HepG2 (cell line): ENCODE measurements at regions not wholly inside any gene's neighbourhood (a gene's known extent, or its start where the extent isn't known, plus 50 kb on each side); places are given as distances from the start of the nearest gene placed in this dataset.

ENCODE experiments used
- ATAC-seq: fragments of 200-7000 bp; cut with Tn5 transposase; 3 replicates; pipeline ENCODE4 v1.9.1; 2020; ENCODE audit warnings: mild to moderate bottlenecking, moderate library complexity
- BruUV-seq: library from RNA; stranded (reverse); fragments of 400-500 nt; replicated peaks from 2 replicates; lab custom pipeline; 2021; lab: Mats Ljungman, UMichigan
- CTCF ChIA-PET: fragments of 300-600 bp; formaldehyde crosslinking; extraction: SDS; loops from one replicate; lab custom pipeline; 2021; ENCODE audit warnings: low total read pairs, inconsistent platforms, low intra/inter-chr PET ratio; lab: Yijun Ruan, JAX
- POLR2A ChIA-PET: fragments of 350-600 bp; sonication (Branson Sonifier 250); formaldehyde crosslinking; loops from one replicate; lab custom pipeline; 2020; ENCODE audit warnings: antibody characterized with exemption, inconsistent platforms; lab: Yijun Ruan, JAX
- DNase-seq: peaks from one replicate; pipeline ENCODE4 v3.0.0-alpha.2; 2015; ENCODE audit warnings: low spot score
- FAIRE-seq: peaks from 3 replicates; lab custom pipeline; 2011; peaks lifted over from hg19 to GRCh38; lab: Jason Lieb, UNC
- H2AFZ ChIP-seq: one replicate; pipeline ENCODE4 v1.6.1; 2011; ENCODE audit warnings: low read length, inconsistent platforms
- H3K27ac ChIP-seq: fragments of 300-600 bp; 3 replicates; pipeline ENCODE4 v1.8.0; 2011; ENCODE audit warnings: mixed run types, mild to moderate bottlenecking, mixed read lengths, low read length, inconsistent platforms; ENCODE audit not compliant: insufficient read depth; ENCODE audit errors: extremely low read length
- H3K27me3 ChIP-seq, 2 experiments: fragments of 200-600 bp in 1 of 2; 2 replicates in 1 of 2; 3 replicates in 1 of 2; pipeline versions ENCODE4 v1.6.0 to v1.8.0; 2011; ENCODE audit warnings: low read length in 2 of 2, mild to moderate bottlenecking in 2 of 2, moderate library complexity in 2 of 2, inconsistent platforms in 1 of 2; ENCODE audit not compliant: insufficient read depth in 2 of 2, control insufficient read depth in 1 of 2
- H3K36me3 ChIP-seq, 2 experiments: fragments of 200-600 bp in 1 of 2; replicated peaks in 1 of 2; 2 replicates in 1 of 2; 3 replicates in 1 of 2; pipeline versions ENCODE4 v1.5.1 to v1.8.0; 2011; ENCODE audit warnings: low read length in 2 of 2, inconsistent platforms in 1 of 2; ENCODE audit not compliant: insufficient read depth in 2 of 2, control insufficient read depth in 1 of 2
- H3K4me1 ChIP-seq: 2 replicates; pipeline ENCODE4 v1.5.1; 2012; ENCODE audit warnings: low read length, inconsistent platforms; ENCODE audit not compliant: insufficient read depth
- H3K4me2 ChIP-seq: 2 replicates; pipeline ENCODE4 v1.6.0; 2011; ENCODE audit warnings: low read depth, low read length, inconsistent platforms
- H3K4me3 ChIP-seq, 3 experiments: fragments of 200-600 bp in 1 of 3; sonication (generic), shearing (Covaris generic) in 1 of 3; replicated peaks in 1 of 3; 2 replicates each; pipeline ENCODE4 v1.5.1; 2011 to 2016; ENCODE audit warnings: low read length in 3 of 3, inconsistent platforms in 2 of 3, low read depth in 2 of 3, mild to moderate bottlenecking in 2 of 3, control low read depth in 1 of 3, mixed read lengths in 1 of 3; ENCODE audit not compliant: insufficient read depth in 1 of 3
- H3K79me2 ChIP-seq: one replicate; pipeline ENCODE4 v1.6.1; 2011; ENCODE audit warnings: low read length, inconsistent platforms; ENCODE audit not compliant: insufficient read depth
- H3K9ac ChIP-seq: 2 replicates; pipeline ENCODE4 v1.6.0; 2011; ENCODE audit warnings: mild to moderate bottlenecking, low read depth, low read length, inconsistent platforms; ENCODE audit not compliant: insufficient read depth
- H3K9me3 ChIP-seq: 2 replicates; pipeline ENCODE4 v1.5.1; 2012; ENCODE audit warnings: mild to moderate bottlenecking, low read length
- H4K20me1 ChIP-seq: 2 replicates; pipeline ENCODE4 v1.6.0; 2011; ENCODE audit warnings: inconsistent platforms, mild to moderate bottlenecking, low read length, moderate library complexity; ENCODE audit not compliant: insufficient read depth
- AFF4 ChIP-seq: sonication (generic); formaldehyde crosslinking; IDR thresholded peaks from 2 replicates; pipeline ENCODE4 v1.4.0; 2020; ENCODE audit warnings: missing genetic modification reagents
- ARNT2 ChIP-seq: sonication (generic); formaldehyde crosslinking; IDR thresholded peaks from 2 replicates; pipeline ENCODE4 v1.8.0; 2022; ENCODE audit warnings: mild to moderate bottlenecking, low read depth, missing genetic modification reagents, moderate library complexity
- CEBPB ChIP-seq: IDR thresholded peaks from 2 replicates; pipeline ENCODE4 v1.6.1; 2011; ENCODE audit warnings: low read depth, low read length, improper control_type of control experiment, borderline replicate concordance
- KDM6A ChIP-seq: IDR thresholded peaks from 2 replicates; pipeline ENCODE4 v1.6.1; 2016; ENCODE audit warnings: low read depth
- MLX ChIP-seq: IDR thresholded peaks from 2 replicates; pipeline ENCODE4 v1.6.1; 2016
- MTF1 ChIP-seq: sonication (generic); formaldehyde crosslinking; IDR thresholded peaks from 2 replicates; pipeline ENCODE4 v1.5.0; 2020; ENCODE audit warnings: missing genetic modification reagents
- MYNN ChIP-seq: sonication (generic); formaldehyde crosslinking; IDR thresholded peaks from 2 replicates; pipeline ENCODE4 v1.4.0; 2020; ENCODE audit warnings: mild to moderate bottlenecking, low read depth, missing genetic modification reagents
- NONO ChIP-seq, 2 experiments: fragments of 450-650 bp in 1 of 2; sonication (generic) in 1 of 2; formaldehyde crosslinking in 1 of 2; IDR thresholded peaks in 1 of 2; conservative IDR thresholded peaks in 1 of 2; 2 replicates each; pipeline versions ENCODE4 v1.6.1 to v1.8.0; 2017 to 2022; ENCODE audit warnings: mild to moderate bottlenecking in 1 of 2, missing genetic modification reagents in 1 of 2, moderate library complexity in 1 of 2
- SYNCRIP ChIP-seq: fragments of 200-400 bp; formaldehyde crosslinking; IDR thresholded peaks from 2 replicates; pipeline ENCODE4 v1.6.1; 2018; ENCODE audit warnings: mild to moderate bottlenecking, low read depth, low read length; ENCODE audit not compliant: insufficient read depth
- THAP8 ChIP-seq: sonication (generic); formaldehyde crosslinking; IDR thresholded peaks from 2 replicates; pipeline ENCODE4 v1.5.1; 2020; ENCODE audit warnings: missing genetic modification reagents, mild to moderate bottlenecking, borderline replicate concordance
- ZC3H4 ChIP-seq: sonication (generic); formaldehyde crosslinking; IDR thresholded peaks from 2 replicates; pipeline ENCODE4 v1.4.0; 2020; ENCODE audit warnings: missing genetic modification reagents, borderline replicate concordance
- ZNF546 ChIP-seq: sonication (generic); formaldehyde crosslinking; conservative IDR thresholded peaks from 2 replicates; pipeline ENCODE4 v1.8.1; 2023; ENCODE audit warnings: mild to moderate bottlenecking, missing genetic modification reagents
- ZNF562 ChIP-seq: sonication (generic); formaldehyde crosslinking; IDR thresholded peaks from 2 replicates; pipeline ENCODE4 v1.8.0; 2022; ENCODE audit warnings: missing genetic modification reagents, borderline replicate concordance
- ZNF780A ChIP-seq: sonication (generic); formaldehyde crosslinking; IDR thresholded peaks from 2 replicates; pipeline ENCODE4 v1.8.0; 2022; ENCODE audit warnings: mild to moderate bottlenecking, missing genetic modification reagents, moderate library complexity
- WGBS: methylation state at CpG from one replicate; pipeline ENCODE4 v1.1.6; 2017; ENCODE audit warnings: low lambda C conversion rate; 5-methylcytosine and 5-hydroxymethylcytosine counted together
- in situ Hi-C: cut with HindIII; loops from 2 replicates; pipeline ENCODE4 v1.10.0; 2017; ENCODE audit warnings: low pct_unique_long_range_greater_than_20kb; ENCODE audit not compliant: extremely low pct_ligation_motif_present
- intact Hi-C: fragments of 100-400 bp; cut with micrococcal nuclease; formaldehyde crosslinking; loops from one replicate; pipeline ENCODE4 v1.10.0; 2022; ENCODE audit not compliant: unreplicated experiment
- TF ChIP-seq, protein P1 (sequence below), 2 experiments: sonication (generic) in 1 of 2; formaldehyde crosslinking in 1 of 2; IDR thresholded peaks; 2 replicates each; pipeline versions ENCODE4 v1.4.0 to v1.6.1; 2018 to 2020; ENCODE audit warnings: missing genetic modification reagents in 2 of 2, borderline replicate concordance in 1 of 2, low read depth in 1 of 2, mild to moderate bottlenecking in 1 of 2, missing biosample characterization in 1 of 2

DNA sequence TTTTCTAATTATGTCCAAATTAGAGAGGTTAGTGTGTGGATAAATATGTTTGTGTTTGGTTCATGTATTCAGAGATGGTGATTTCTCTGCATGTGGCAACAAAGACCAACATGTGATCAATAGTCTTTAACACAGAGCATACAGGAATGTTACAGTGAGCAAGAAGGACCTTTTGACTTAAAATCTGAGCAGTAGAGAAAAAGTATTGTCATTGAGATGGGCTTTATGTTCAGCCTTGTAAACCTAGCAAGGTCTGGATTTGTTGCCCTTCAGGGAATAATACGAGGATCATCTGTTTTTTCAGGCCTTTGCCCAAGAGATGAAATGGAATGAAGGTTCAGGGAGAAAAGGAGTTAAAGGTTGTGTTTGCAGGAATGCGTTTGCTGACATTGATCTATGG is 161.8 kb upstream of the NECTIN3 start:
- no peaks in the 10 kb centered on the region for H3K79me2 ChIP-seq
- H3K9ac ChIP-seq: no peak overlapping the region
- no peaks in the 10 kb centered on the region for H4K20me1 ChIP-seq
- no peaks in the 10 kb centered on the region for H3K4me1 ChIP-seq
- H3K4me2 ChIP-seq: no peak overlapping the region
- H3K36me3 ChIP-seq: no peaks in the 10 kb centered on the region
- H2AFZ ChIP-seq: no peak overlapping the region
- BruUV-seq: no TSS peak
- ATAC-seq: no peak
- POLR2A ChIA-PET: no interaction called here
- no peak for FAIRE-seq
- intact Hi-C loops (no loop called here), in situ Hi-C loops (no loop called here)
- no peak overlapping the region for H3K4me3 ChIP-seq
- WGBS: 28% methylated on average over 2 of the region's 2 CpGs
- CTCF ChIA-PET: no interaction called here
- no peaks in the 10 kb centered on the region for H3K27me3 ChIP-seq
- DNase-seq: no peak
- no peak overlapping the region for H3K27ac ChIP-seq
- no peaks in the 10 kb centered on the region for H3K9me3 ChIP-seq
- no peak for TF ChIP-seq ZC3H4
- no peak for TF ChIP-seq KDM6A (CRISPR knock-in tag)
- no peak for TF ChIP-seq SYNCRIP
- no peak for TF ChIP-seq THAP8 (CRISPR knock-in tag)
- TF ChIP-seq ZNF780A (CRISPR knock-in tag): no peak
- no peak for TF ChIP-seq ZNF562 (CRISPR knock-in tag)
- TF ChIP-seq CEBPB: no peak
- TF ChIP-seq ZNF546 (CRISPR knock-in tag): no peak
- TF ChIP-seq NONO (IDR thresholded peaks at IDR 0.05): no peak
- no peak for TF ChIP-seq NONO (CRISPR knock-in tag; conservative IDR thresholded peaks at IDR 0.05)
- no peak for TF ChIP-seq ARNT2
- TF ChIP-seq MLX (CRISPR knock-in tag): no peak
- no peak for TF ChIP-seq AFF4 (CRISPR knock-in tag)
- no peak for TF ChIP-seq MYNN
- TF ChIP-seq MTF1: no peak
- TF ChIP-seq, protein P1, sequence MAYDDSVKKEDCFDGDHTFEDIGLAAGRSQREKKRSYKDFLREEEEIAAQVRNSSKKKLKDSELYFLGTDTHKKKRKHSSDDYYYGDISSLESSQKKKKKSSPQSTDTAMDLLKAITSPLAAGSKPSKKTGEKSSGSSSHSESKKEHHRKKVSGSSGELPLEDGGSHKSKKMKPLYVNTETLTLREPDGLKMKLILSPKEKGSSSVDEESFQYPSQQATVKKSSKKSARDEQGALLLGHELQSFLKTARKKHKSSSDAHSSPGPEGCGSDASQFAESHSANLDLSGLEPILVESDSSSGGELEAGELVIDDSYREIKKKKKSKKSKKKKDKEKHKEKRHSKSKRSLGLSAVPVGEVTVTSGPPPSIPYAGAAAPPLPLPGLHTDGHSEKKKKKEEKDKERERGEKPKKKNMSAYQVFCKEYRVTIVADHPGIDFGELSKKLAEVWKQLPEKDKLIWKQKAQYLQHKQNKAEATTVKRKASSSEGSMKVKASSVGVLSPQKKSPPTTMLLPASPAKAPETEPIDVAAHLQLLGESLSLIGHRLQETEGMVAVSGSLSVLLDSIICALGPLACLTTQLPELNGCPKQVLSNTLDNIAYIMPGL (CRISPR knock-in tag; IDR thresholded peaks at IDR 0.05; ENCODE audit: borderline replicate concordance in 1 of 2, low read depth in 1 of 2): no peak
